Neuronal stem cell (in vitro differentiated cells): ENCODE measurements at regions not wholly inside any gene's neighbourhood (a gene's known extent, or its start where the extent isn't known, plus 50 kb on each side); places are given as distances from the start of the nearest gene placed in this dataset.

Experiments
- DNase-seq: peaks from one replicate; pipeline ENCODE4 v3.0.0-alpha.2; 2013; ENCODE audit warnings: low spot score
- H2AFZ ChIP-seq: one replicate; pipeline ENCODE4 v1.6.1; 2013; ENCODE audit warnings: mild to moderate bottlenecking, low read length, inconsistent platforms
- H2AK5ac ChIP-seq: 2 replicates; pipeline ENCODE4 v1.6.1; 2013; ENCODE audit warnings: low read depth, mild to moderate bottlenecking, inconsistent platforms, low read length, moderate library complexity, mixed read lengths
- H2BK120ac ChIP-seq: 2 replicates; pipeline ENCODE4 v1.6.1; 2013; ENCODE audit warnings: low read depth, mild to moderate bottlenecking, inconsistent platforms, low read length, moderate library complexity, mixed read lengths
- H2BK12ac ChIP-seq: one replicate; pipeline ENCODE4 v1.6.1; 2013; ENCODE audit warnings: low read length, inconsistent platforms
- H2BK15ac ChIP-seq: 2 replicates; pipeline ENCODE4 v1.6.1; 2013; ENCODE audit warnings: mild to moderate bottlenecking, low read length, inconsistent platforms, mixed read lengths
- H2BK5ac ChIP-seq: one replicate; pipeline ENCODE4 v1.6.1; 2013; ENCODE audit warnings: inconsistent platforms, mild to moderate bottlenecking, low read length, moderate library complexity
- H3K14ac ChIP-seq: one replicate; pipeline ENCODE4 v1.6.1; 2013; ENCODE audit warnings: low read length, inconsistent platforms
- H3K18ac ChIP-seq: 2 replicates; pipeline ENCODE4 v1.6.1; 2013; ENCODE audit warnings: low read length, inconsistent platforms
- H3K23ac ChIP-seq: 2 replicates; pipeline ENCODE4 v1.6.1; 2013; ENCODE audit warnings: low read depth, mild to moderate bottlenecking, mixed read lengths, low read length, inconsistent platforms; ENCODE audit not compliant: poor library complexity
- H3K27ac ChIP-seq: replicated peaks from 3 replicates; pipeline ENCODE4 v1.5.1; 2013; ENCODE audit warnings: low read length, inconsistent platforms
- H3K27me3 ChIP-seq, 3 experiments: 2 replicates each; pipeline ENCODE4 v1.6.1; 2013; ENCODE audit warnings: low read length in 3 of 3, mild to moderate bottlenecking in 2 of 3, inconsistent platforms in 1 of 3, low read depth in 1 of 3, mixed read lengths in 1 of 3, moderate library complexity in 1 of 3; ENCODE audit not compliant: control insufficient read depth in 3 of 3, insufficient read depth in 3 of 3
- H3K36me3 ChIP-seq, 2 donors: replicated peaks in 1 of 2; 2 replicates each; pipeline ENCODE4 v1.6.1; 2013; ENCODE audit warnings: low read length in 2 of 2; ENCODE audit not compliant: control insufficient read depth in 2 of 2, insufficient read depth in 2 of 2
- H3K4ac ChIP-seq: 2 replicates; pipeline ENCODE4 v1.6.1; 2013; ENCODE audit warnings: inconsistent platforms, mild to moderate bottlenecking, low read length, moderate library complexity
- H3K4me1 ChIP-seq, 2 donors: 1 replicate in 1 of 2; 2 replicates in 1 of 2; pipeline ENCODE4 v1.6.1; 2013; ENCODE audit warnings: low read length in 2 of 2, low read depth in 1 of 2; ENCODE audit not compliant: control insufficient read depth in 2 of 2, insufficient read depth in 1 of 2
- H3K4me2 ChIP-seq: one replicate; pipeline ENCODE4 v1.6.1; 2013; ENCODE audit warnings: mild to moderate bottlenecking, low read length, inconsistent platforms; ENCODE audit not compliant: insufficient read depth, poor library complexity, severe bottlenecking
- H3K4me3 ChIP-seq, 2 donors: 2 replicates each; pipeline ENCODE4 v1.5.1; 2013; ENCODE audit warnings: low read length in 2 of 2, mild to moderate bottlenecking in 2 of 2, inconsistent platforms in 1 of 2, moderate library complexity in 1 of 2
- H3K79me1 ChIP-seq: one replicate; pipeline ENCODE4 v1.6.1; 2013; ENCODE audit warnings: low read depth, mild to moderate bottlenecking, inconsistent platforms, low read length, moderate library complexity
- H3K9ac ChIP-seq: one replicate; pipeline ENCODE4 v1.6.1; 2013; ENCODE audit warnings: mild to moderate bottlenecking, low read depth, low read length, inconsistent platforms; ENCODE audit not compliant: poor library complexity
- H3K9me3 ChIP-seq, 2 donors: replicated peaks in 1 of 2; 2 replicates each; pipeline versions ENCODE3 to v1.6.1; 2013; ENCODE audit warnings: low read length in 2 of 2, mild to moderate bottlenecking in 2 of 2, inconsistent platforms in 1 of 2, low read depth in 1 of 2, mixed read lengths in 1 of 2, moderate library complexity in 1 of 2; ENCODE audit not compliant: control insufficient read depth in 2 of 2, insufficient read depth in 1 of 2
- H4K8ac ChIP-seq: one replicate; pipeline ENCODE4 v1.6.1; 2013; ENCODE audit warnings: low read depth, mild to moderate bottlenecking, inconsistent platforms, low read length, moderate library complexity
- H4K91ac ChIP-seq: one replicate; pipeline ENCODE4 v1.6.1; 2013; ENCODE audit warnings: low read length, low read depth, mild to moderate bottlenecking, inconsistent platforms; ENCODE audit not compliant: poor library complexity
- WGBS, 2 donors: extraction: QIAGEN DNeasy Blood & Tissue Kit; methylation state at CpG; one replicate each; pipeline ENCODE4 v1.1.7; 2013; ENCODE audit warnings: missing lambda C conversion rate in 2 of 2, mixed read lengths in 1 of 2; ENCODE audit not compliant: insufficient read length in 2 of 2, insufficient replicate concordance in 1 of 2; ENCODE audit errors: extremely low coverage in 2 of 2; 5-methylcytosine and 5-hydroxymethylcytosine counted together

- H3K9ac ChIP-seq = no peak overlapping the region
- H3K9me3 ChIP-seq = peaks cover 0 to 2% of the 10 kb centered on the region in 2 donors
- no peak overlapping the region for H3K14ac ChIP-seq
- no peak overlapping the region for H3K4ac ChIP-seq
- peak overlapping the region; percentile 13 for H2AFZ ChIP-seq
- H2AK5ac ChIP-seq = no peak overlapping the region
- no peak overlapping the region for H4K8ac ChIP-seq
- no peak overlapping the region for H3K23ac ChIP-seq
- WGBS, 2 donors = no CpG with 5 or more reads among the region's 2 CpGs
- H2BK15ac ChIP-seq = no peak overlapping the region
- no peak overlapping the region for H3K18ac ChIP-seq
- DNase-seq = no peak
- no peaks in the 10 kb centered on the region for H3K36me3 ChIP-seq
- H3K27ac ChIP-seq = no peak overlapping the region
- H3K27me3 ChIP-seq = no peaks in the 10 kb centered on the region
- no peak overlapping the region for H2BK5ac ChIP-seq
- H3K79me1 ChIP-seq = no peaks in the 10 kb centered on the region
- H2BK120ac ChIP-seq = no peak overlapping the region
- H3K4me1 ChIP-seq = peaks cover 0 to 8% of the 10 kb centered on the region in 2 donors
- H2BK12ac ChIP-seq = no peak overlapping the region
- H3K4me3 ChIP-seq = no peak overlapping the region
- H3K4me2 ChIP-seq = no peak overlapping the region
- no peak overlapping the region for H4K91ac ChIP-seq
Observed at GRCh38 chr7:93036807-93037206, 81.0 kb downstream of the SAMD9 start.

GRCh38 chr7:93036149-93036640 lies 81.6 kb downstream of the SAMD9 start:
- Histone ChIP-seq H3K4ac (no peak overlapping the region), H3K23ac (no peak overlapping the region), H2BK12ac (no peak overlapping the region), H2BK5ac (no peak overlapping the region), H3K79me1 (no peaks in the 10 kb centered on the region), H2BK15ac (no peak overlapping the region), H2AFZ (peak overlapping the region; percentile 28), H3K27ac (no peak overlapping the region), H3K9ac (no peak overlapping the region), H4K8ac (no peak overlapping the region), H3K18ac (no peak overlapping the region), H3K4me2 (no peak overlapping the region), H3K27me3 (no peaks in the 10 kb centered on the region), H3K4me3 (no peak overlapping the region), H3K36me3 (no peaks in the 10 kb centered on the region), H4K91ac (no peak overlapping the region), H2AK5ac (no peak overlapping the region), H3K4me1 (peaks cover 0 to 8% of the 10 kb centered on the region in 2 donors), H3K9me3 (peaks cover 0 to 5% of the 10 kb centered on the region in 2 donors), H3K14ac (no peak overlapping the region), H2BK120ac (no peak overlapping the region)
- WGBS, 2 donors = no CpG with 5 or more reads among the region's 1 CpG
- no peak for DNase-seq

- Histone ChIP-seq H3K79me1 (no peaks in the 10 kb centered on the region), H3K9ac (no peak overlapping the region), H3K36me3 (no peaks in the 10 kb centered on the region), H3K4me1 (no peaks in the 10 kb centered on the region), H2BK12ac (no peak overlapping the region), H2AFZ (no peak overlapping the region), H4K8ac (no peak overlapping the region), H3K27ac (no peak overlapping the region), H4K91ac (no peak overlapping the region), H3K9me3 (peaks cover 0 to 13% of the 10 kb centered on the region in 2 donors), H2BK5ac (no peak overlapping the region), H3K18ac (no peak overlapping the region), H3K27me3 (no peaks in the 10 kb centered on the region), H3K4me3 (no peak overlapping the region), H3K4me2 (no peak overlapping the region), H2BK15ac (no peak overlapping the region), H3K14ac (no peak overlapping the region), H2BK120ac (no peak overlapping the region), H3K23ac (no peak overlapping the region), H2AK5ac (no peak overlapping the region), H3K4ac (no peak overlapping the region)
- no peak for DNase-seq
Observed at GRCh38 chr7:93031795-93032194, 86.0 kb downstream of the SAMD9 start.

- Histone ChIP-seq H2AK5ac (no peak overlapping the region), H3K4me1 (no peaks in the 10 kb centered on the region), H3K27me3 (no peaks in the 10 kb centered on the region), H4K91ac (no peak overlapping the region), H3K9me3 (peaks cover 0 to 13% of the 10 kb centered on the region in 2 donors), H2BK120ac (no peak overlapping the region), H3K36me3 (no peaks in the 10 kb centered on the region), H2BK15ac (no peak overlapping the region), H3K9ac (no peak overlapping the region), H4K8ac (no peak overlapping the region), H3K18ac (no peak overlapping the region), H3K4ac (no peak overlapping the region), H2BK5ac (no peak overlapping the region), H3K23ac (no peak overlapping the region), H3K4me2 (no peak overlapping the region), H2AFZ (no peak overlapping the region), H3K14ac (no peak overlapping the region), H3K4me3 (no peak overlapping the region), H3K79me1 (no peaks in the 10 kb centered on the region), H2BK12ac (no peak overlapping the region), H3K27ac (no peak overlapping the region)
- DNase-seq = no peak
Observed at GRCh38 chr7:93030605-93031225, 87.1 kb downstream of the SAMD9 start.
